Stimulated activated CD8-positive, alpha-beta memory T cell treated with anti-CD3 and anti-CD28 coated beads, Interleukin-4, amount 100 ng/mL, for 24 hours (primary cell): ENCODE measurements at regions not wholly inside any gene's neighbourhood (a gene's known extent, or its start where the extent isn't known, plus 50 kb on each side); places are given as distances from the start of the nearest gene placed in this dataset.
"Not testable (repeated sequence)": the region's sequence is repeated elsewhere in the genome, so short reads cannot be mapped to it uniquely, and the experiment has no call there.

Experiments used
- DNase-seq: peaks from one replicate; pipeline ENCODE4 v3.0.0-alpha.2; 2020; ENCODE audit warnings: low read depth

- no peak for DNase-seq
Observed at GRCh38 chr11:37313266-37313665, 715.2 kb upstream of the RAG2 start.

- DNase-seq: no peak
Observed at GRCh38 chr11:37306563-37306962, 708.5 kb upstream of the RAG2 start.

GRCh38 chr11:37301405-37301804 is 703.4 kb upstream of the RAG2 start:
- DNase-seq: not testable (repeated sequence)

DNA sequence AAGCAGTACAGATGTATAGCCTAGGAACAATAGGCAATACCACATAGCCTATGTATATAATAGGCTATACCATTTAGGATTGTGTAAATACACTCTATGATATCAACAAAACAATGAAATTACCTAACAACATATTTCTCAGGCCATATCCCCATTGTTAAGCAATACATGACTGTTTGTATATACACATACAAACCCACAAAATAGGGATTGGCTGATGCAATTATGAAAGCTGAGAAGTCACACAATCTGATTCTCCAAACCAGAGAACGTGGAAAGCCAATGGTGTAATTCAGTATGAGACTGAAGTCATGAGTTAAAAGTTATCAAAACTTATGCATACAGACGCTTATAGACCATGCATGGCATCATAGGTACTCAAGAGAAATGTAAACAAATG is 700.1 kb upstream of the RAG2 start:
- DNase-seq: no peak

- DNase-seq: no peak
Observed at GRCh38 chr11:37286890-37287289, 688.9 kb upstream of the RAG2 start.

GRCh38 chr11:37282367-37282766 is 684.3 kb upstream of the RAG2 start:
- no peak for DNase-seq

DNA sequence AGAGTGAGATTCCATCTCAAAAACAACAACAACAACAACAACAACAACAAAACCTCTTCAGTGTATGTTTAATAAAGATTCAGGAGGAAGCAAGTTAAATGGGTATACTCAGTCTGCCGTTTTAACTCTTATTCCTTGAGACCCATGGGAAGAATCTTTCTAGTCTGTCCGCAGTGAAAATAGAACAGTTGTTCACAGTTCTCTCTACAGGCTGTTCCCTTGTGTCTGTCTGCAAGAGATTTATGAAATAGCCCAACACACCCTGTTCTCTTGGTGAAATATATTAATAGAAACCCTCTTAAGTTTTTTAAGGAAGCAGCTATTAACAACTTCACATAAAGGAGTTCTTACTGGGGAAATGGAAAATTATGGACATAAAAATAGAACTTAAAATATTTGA is 682.2 kb upstream of the RAG2 start:
- no peak for DNase-seq

DNA sequence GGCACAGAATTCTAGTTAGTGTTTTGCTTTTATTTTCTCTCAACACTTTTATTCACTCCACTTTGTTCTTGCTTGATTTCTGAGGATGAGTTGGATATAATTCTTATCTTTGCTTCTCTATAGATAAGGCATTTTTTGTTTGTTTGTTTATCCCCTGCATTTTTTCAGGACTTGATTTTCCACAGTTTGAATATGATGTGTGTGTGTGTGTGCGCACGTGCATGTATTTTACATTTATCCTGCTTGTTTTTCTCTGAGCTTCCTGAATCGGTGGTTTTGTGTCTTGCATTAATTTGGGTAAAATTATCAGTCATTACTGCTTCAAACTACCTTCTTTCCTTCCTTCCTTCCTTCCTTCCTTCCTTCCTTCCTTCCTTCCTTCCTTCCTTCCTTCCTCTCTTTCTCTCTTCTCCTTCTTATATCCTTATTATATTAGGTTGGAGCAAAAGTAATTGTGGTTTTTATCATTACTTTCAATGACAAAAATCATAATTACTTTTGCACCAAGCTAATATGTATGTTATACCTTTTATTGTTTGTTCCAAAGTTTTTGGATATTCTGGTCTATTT is 679.9 kb upstream of the RAG2 start:
- DNase-seq: no peak

DNA sequence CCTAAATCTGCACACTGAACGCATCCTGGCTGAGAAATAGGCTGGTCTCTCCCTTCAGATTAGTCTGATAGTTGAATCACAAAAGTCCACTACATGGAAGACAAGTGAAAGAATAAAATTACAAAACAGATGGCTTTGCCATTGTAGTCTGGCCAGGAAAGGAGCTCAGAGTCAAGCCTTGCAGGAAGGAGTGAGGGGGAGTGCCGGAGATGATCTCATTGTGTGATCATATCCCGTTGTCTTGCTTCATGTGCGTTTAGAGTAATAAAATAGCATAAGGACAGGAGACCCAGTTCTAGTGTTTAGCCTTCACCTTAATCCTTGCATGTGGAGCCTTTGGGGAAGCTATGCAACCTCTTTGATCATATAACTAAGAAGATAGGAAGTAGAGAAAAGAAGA is 666.7 kb upstream of the RAG2 start:
- DNase-seq: no peak

GRCh38 chr11:37264060-37264459 is 666.0 kb upstream of the RAG2 start:
- no peak for DNase-seq

DNA sequence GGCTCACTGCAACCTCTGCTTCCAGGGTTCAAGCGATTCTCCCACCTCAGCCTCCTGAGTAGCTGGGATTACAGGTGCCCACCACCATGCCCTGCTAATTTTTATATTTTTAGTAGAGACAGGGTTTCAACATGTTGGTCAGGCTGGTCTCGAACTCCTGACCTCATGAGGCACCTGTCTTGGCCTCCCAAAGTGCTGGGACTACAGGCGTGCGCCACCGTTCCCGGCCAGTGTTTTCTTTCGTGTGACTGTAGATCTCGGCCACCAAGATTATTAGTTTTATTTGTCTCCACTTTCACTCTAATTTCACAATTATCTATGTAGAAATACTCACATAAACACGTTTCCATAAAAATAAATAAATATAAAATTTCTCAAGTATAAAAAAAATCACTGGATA is 665.4 kb upstream of the RAG2 start:
- DNase-seq: not testable (repeated sequence)

DNA sequence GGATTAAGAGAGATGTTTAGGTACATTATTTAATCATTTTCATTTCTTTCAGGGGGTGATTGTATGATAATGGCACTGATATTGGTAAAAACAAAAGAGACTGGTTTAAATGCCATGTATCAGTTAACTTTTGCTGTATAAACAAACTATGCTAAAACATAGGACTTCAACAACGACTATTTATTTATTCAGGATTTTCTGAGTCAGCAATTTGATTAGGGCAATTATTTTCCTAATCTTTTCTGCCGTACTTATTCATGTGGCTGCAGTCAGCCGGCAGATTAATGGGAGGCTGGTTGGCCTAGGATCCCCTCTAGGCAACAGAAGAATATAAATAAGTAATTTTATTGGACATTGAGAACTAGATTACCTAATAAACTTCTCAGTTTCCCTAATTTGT is 661.7 kb upstream of the RAG2 start:
- DNase-seq: no peak

GRCh38 chr11:37248145-37248544 is 650.1 kb upstream of the RAG2 start:
- DNase-seq: no peak

DNA sequence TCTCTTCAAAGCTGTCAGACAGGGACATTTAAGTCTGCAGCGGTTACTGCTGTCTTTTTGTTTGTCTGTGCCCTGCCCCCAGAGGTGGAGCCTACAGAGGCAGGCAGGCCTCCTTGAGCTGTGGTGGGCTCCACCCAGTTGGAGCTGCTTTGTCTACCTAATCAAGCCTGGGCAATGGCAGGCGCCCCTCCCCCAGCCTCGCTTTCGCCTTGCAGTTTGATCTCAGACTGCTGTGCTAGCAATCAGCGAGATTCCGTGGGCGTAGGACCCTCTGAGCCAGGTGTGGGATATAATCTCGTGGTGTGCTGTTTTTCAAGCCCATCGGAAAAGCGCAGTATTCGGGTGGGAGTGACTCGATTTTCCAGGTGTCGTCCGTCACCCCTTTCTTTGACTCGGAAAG is 648.1 kb upstream of the RAG2 start:
- not testable (repeated sequence) for DNase-seq

GRCh38 chr11:37230865-37231264 is 632.8 kb upstream of the RAG2 start:
- no peak for DNase-seq

DNA sequence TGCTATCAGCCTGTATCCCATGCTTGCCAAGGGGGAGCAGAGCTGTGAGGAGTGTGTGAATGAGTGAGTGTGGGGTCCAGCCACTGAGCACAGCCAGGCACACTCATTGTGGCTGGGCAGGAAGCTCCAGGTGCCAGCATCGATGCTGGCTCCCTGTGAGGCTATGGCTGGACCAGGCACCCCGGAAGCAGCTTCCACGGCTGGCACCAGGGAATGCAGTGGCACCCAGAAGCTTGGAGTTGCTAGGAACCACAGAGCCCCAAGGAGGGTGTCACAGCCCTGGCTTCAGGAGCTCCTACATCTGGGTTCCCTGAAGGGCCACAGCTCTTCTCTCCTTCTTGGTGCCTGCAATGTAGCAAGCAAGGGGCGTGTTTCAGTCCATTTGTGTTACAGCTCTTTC is 625.9 kb upstream of the RAG2 start:
- DNase-seq: no peak

- no peak for DNase-seq
Observed at GRCh38 chr11:37203006-37203405, 605.0 kb upstream of the RAG2 start.

- DNase-seq: no peak
Observed at GRCh38 chr11:37199082-37199481, 601.0 kb upstream of the RAG2 start.

- DNase-seq: no peak
Observed at GRCh38 chr11:37184326-37184725, 586.3 kb upstream of the RAG2 start.

- no peak for DNase-seq
Observed at GRCh38 chr11:37182031-37182430, 584.0 kb upstream of the RAG2 start.

- DNase-seq: no peak
Observed at GRCh38 chr11:37177721-37178120, 579.7 kb upstream of the RAG2 start.

DNA sequence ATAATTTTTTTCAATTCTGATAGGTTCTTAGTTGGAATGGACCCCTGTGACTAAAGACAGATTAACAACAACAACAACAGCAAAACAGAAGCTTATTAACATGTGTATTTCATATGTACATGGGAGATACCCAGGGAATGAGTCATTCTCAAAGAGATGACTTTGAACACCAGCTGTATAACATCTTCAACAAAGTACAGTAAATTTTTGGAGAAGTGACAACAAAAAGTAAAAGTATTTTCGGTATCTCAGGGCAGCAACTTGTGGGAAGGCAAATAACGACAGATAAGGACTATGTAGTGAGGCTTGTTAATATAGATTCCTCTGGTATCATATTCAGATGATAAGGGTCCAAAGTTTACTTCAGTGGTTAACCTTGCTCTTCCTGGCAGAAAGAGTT is 573.4 kb upstream of the RAG2 start:
- DNase-seq: no peak

DNA sequence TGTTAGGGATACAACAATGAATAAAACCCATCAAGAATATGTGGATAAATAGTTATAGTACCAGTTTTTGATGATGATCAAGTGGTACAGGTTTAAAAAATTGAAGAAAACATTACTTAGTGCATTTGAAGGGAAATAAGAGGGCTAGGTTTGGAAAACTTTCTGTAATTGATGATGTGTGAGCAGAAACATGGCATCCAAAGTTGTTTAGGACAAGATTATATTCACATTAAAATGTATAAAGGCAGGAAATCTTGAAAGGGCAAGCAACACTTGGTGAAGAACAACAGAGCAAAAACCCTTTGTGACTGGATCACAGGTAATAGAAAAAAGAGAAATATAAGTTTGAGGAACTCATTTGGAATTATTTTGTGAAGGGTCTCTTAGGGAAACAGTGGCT is 572.3 kb upstream of the RAG2 start:
- no peak for DNase-seq

DNA sequence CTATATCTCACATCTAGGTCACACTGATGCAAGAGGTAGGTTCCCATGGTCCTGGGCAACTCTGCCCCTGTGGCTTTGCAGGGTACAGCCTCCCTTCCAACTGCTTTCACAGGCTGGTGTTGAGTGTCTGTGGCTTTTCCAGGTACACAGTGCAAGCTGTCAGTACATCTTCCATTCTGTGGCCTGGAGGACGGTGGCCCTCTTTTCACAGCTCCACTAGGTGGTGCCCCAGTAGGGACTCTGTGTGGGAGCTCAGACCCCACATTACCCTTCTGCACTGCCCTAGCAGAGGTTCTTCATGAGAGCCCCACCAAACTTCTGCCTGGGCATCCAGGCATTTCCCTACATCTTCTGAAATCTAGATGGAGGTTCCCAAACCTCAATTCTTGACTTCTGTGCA is 547.4 kb upstream of the RAG2 start:
- not testable (repeated sequence) for DNase-seq

GRCh38 chr11:37142591-37142990 is 544.6 kb upstream of the RAG2 start:
- DNase-seq: no peak
